ENCODE measurements at regions not wholly inside any gene's neighbourhood (a gene's known extent, or its start where the extent isn't known, plus 50 kb on each side); places are given as distances from the start of the nearest gene placed in this dataset.
A peak's percentile ranks its signal among the peaks of the same experiment; 100 is the strongest.

DNA sequence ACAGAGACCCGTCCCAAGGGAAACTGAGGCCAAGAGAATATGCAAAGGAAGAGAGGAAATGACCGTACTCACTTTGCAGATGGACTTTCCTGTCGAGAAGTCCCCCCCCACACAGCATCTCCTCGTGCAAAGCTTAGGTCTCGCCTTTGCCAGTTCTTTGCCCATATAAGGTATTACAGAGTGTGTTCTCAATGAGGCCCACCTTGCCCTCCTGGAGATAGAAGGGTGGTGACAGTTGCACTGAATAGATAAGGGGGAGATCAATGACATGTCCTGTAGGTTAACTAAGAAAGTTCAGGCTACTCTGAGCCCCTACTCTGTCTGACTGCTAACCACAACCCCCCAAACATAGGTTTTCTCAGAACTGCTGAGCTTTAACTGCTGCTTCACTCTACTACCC is 68.2 kb upstream of the SPTLC1 start:
- no peak for TF ChIP-seq RARB (CRISPR knock-in tag; IDR thresholded peaks at IDR 0.05)
- ATAC-seq: no peak

DNA sequence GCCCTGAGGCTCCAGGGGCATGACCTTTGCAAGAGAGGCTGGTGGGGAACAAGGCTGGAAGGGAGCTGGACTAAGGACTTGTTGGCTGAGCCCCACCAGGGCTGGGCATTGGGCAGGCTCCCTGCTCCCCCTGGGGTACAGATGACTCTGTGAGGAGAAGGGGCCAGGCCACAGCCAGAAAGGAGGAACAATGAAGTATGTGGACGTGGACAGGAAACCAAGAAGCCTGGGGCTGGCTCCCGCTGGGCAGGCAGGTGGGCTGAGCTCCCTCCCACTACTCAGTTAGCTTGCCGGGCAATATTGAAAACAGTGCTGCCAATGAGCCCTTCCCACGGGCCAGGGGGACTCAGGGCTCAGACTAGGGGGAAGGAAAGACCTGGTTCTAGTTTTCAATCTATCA is 66.1 kb upstream of the SPTLC1 start:
- TF ChIP-seq ZNF565 (CRISPR knock-in tag; conservative IDR thresholded peaks at IDR 0.05; ENCODE audit: low read depth) (no peak), ARNTL (CRISPR knock-in tag; IDR thresholded peaks at IDR 0.05; ENCODE audit: borderline replicate concordance, low read depth) (no peak), ZNF8 (CRISPR knock-in tag; IDR thresholded peaks at IDR 0.05) (no peak), ZNF70 (CRISPR knock-in tag; IDR thresholded peaks at IDR 0.05) (no peak), TOX (CRISPR knock-in tag; IDR thresholded peaks at IDR 0.05; ENCODE audit: borderline replicate concordance) (no peak), ZC3H10 (CRISPR knock-in tag; IDR thresholded peaks at IDR 0.05) (no peak), ZFP3 (CRISPR knock-in tag; IDR thresholded peaks at IDR 0.05) (no peak), BACH2 (CRISPR knock-in tag; IDR thresholded peaks at IDR 0.05; ENCODE audit: borderline replicate concordance) (no peak), SNAI2 (CRISPR knock-in tag; IDR thresholded peaks at IDR 0.05) (no peak), TCF4 (CRISPR knock-in tag; IDR thresholded peaks at IDR 0.05; ENCODE audit: borderline replicate concordance) (no peak), CSDC2 (CRISPR knock-in tag; IDR thresholded peaks at IDR 0.05) (no peak), OSR1 (CRISPR knock-in tag; IDR thresholded peaks at IDR 0.05) (no peak), ZFP30 (CRISPR knock-in tag; IDR thresholded peaks at IDR 0.05) (no peak), RARB (CRISPR knock-in tag; IDR thresholded peaks at IDR 0.05) (no peak), PPARA (CRISPR knock-in tag; IDR thresholded peaks at IDR 0.05; ENCODE audit: borderline replicate concordance) (no peak)
- TF ChIP-seq, protein P1, sequence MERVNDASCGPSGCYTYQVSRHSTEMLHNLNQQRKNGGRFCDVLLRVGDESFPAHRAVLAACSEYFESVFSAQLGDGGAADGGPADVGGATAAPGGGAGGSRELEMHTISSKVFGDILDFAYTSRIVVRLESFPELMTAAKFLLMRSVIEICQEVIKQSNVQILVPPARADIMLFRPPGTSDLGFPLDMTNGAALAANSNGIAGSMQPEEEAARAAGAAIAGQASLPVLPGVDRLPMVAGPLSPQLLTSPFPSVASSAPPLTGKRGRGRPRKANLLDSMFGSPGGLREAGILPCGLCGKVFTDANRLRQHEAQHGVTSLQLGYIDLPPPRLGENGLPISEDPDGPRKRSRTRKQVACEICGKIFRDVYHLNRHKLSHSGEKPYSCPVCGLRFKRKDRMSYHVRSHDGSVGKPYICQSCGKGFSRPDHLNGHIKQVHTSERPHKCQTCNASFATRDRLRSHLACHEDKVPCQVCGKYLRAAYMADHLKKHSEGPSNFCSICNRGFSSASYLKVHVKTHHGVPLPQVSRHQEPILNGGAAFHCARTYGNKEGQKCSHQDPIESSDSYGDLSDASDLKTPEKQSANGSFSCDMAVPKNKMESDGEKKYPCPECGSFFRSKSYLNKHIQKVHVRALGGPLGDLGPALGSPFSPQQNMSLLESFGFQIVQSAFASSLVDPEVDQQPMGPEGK (CRISPR knock-in tag; IDR thresholded peaks at IDR 0.05; ENCODE audit: borderline replicate concordance): no peak
- TF ChIP-seq, protein P2, sequence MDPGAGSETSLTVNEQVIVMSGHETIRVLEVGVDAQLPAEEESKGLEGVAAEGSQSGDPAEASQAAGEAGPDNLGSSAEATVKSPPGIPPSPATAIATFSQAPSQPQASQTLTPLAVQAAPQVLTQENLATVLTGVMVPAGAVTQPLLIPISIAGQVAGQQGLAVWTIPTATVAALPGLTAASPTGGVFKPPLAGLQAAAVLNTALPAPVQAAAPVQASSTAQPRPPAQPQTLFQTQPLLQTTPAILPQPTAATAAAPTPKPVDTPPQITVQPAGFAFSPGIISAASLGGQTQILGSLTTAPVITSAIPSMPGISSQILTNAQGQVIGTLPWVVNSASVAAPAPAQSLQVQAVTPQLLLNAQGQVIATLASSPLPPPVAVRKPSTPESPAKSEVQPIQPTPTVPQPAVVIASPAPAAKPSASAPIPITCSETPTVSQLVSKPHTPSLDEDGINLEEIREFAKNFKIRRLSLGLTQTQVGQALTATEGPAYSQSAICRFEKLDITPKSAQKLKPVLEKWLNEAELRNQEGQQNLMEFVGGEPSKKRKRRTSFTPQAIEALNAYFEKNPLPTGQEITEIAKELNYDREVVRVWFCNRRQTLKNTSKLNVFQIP (CRISPR knock-in tag; IDR thresholded peaks at IDR 0.05; ENCODE audit: borderline replicate concordance, low read depth): no peak
- TF ChIP-seq, protein P3, sequence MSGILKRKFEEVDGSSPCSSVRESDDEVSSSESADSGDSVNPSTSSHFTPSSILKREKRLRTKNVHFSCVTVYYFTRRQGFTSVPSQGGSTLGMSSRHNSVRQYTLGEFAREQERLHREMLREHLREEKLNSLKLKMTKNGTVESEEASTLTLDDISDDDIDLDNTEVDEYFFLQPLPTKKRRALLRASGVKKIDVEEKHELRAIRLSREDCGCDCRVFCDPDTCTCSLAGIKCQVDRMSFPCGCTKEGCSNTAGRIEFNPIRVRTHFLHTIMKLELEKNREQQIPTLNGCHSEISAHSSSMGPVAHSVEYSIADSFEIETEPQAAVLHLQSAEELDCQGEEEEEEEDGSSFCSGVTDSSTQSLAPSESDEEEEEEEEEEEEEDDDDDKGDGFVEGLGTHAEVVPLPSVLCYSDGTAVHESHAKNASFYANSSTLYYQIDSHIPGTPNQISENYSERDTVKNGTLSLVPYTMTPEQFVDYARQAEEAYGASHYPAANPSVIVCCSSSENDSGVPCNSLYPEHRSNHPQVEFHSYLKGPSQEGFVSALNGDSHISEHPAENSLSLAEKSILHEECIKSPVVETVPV (CRISPR knock-in tag; IDR thresholded peaks at IDR 0.05): no peak
- TF ChIP-seq, protein P4, sequence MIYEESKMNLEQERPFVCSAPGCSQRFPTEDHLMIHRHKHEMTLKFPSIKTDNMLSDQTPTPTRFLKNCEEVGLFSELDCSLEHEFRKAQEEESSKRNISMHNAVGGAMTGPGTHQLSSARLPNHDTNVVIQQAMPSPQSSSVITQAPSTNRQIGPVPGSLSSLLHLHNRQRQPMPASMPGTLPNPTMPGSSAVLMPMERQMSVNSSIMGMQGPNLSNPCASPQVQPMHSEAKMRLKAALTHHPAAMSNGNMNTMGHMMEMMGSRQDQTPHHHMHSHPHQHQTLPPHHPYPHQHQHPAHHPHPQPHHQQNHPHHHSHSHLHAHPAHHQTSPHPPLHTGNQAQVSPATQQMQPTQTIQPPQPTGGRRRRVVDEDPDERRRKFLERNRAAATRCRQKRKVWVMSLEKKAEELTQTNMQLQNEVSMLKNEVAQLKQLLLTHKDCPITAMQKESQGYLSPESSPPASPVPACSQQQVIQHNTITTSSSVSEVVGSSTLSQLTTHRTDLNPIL (CRISPR knock-in tag; IDR thresholded peaks at IDR 0.05; ENCODE audit: low read depth): no peak
- ATAC-seq: no peak

DNA sequence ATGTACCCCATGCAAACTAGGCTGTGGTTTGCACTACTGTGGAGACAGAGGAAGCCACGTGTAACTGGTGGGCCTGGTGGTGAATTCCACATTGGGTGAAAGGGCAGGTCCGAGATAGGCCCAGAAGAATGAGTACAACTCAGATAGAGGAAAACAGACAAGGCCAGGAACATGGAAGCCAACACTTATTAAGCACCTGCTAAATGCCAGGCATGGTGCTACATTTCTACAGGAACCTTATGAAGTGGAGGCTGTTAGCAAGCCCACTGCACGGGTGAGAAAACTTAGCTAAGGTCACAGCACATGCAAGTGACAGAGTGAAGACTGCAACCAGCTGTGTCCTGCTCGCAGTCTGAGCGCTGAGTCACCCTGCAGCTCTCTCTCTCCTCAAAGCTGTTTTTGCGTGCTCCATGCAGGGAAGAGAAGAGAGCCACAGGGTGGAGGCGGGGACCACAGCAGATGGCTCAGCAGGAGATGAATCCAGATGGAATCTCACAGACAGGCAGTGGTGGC is 65.5 kb upstream of the SPTLC1 start:
- TF ChIP-seq GLIS3 (CRISPR knock-in tag; IDR thresholded peaks at IDR 0.05): no peak
- no peak for TF ChIP-seq OSR1 (CRISPR knock-in tag; IDR thresholded peaks at IDR 0.05)
- no peak for TF ChIP-seq ZNF70 (CRISPR knock-in tag; IDR thresholded peaks at IDR 0.05)
- TF ChIP-seq SNAI2 (CRISPR knock-in tag; IDR thresholded peaks at IDR 0.05): no peak
- TF ChIP-seq BACH2 (CRISPR knock-in tag; IDR thresholded peaks at IDR 0.05; ENCODE audit: borderline replicate concordance): no peak
- TF ChIP-seq ZNF8 (CRISPR knock-in tag; IDR thresholded peaks at IDR 0.05): no peak
- TF ChIP-seq, protein P4 (CRISPR knock-in tag; IDR thresholded peaks at IDR 0.05; ENCODE audit: low read depth): no peak
- no peak for TF ChIP-seq ARNTL (CRISPR knock-in tag; IDR thresholded peaks at IDR 0.05; ENCODE audit: borderline replicate concordance, low read depth)
- no peak for TF ChIP-seq ISL1 (CRISPR knock-in tag; IDR thresholded peaks at IDR 0.05)
- TF ChIP-seq RARB (CRISPR knock-in tag; IDR thresholded peaks at IDR 0.05): no peak
- peak; percentile 66 for ATAC-seq

DNA sequence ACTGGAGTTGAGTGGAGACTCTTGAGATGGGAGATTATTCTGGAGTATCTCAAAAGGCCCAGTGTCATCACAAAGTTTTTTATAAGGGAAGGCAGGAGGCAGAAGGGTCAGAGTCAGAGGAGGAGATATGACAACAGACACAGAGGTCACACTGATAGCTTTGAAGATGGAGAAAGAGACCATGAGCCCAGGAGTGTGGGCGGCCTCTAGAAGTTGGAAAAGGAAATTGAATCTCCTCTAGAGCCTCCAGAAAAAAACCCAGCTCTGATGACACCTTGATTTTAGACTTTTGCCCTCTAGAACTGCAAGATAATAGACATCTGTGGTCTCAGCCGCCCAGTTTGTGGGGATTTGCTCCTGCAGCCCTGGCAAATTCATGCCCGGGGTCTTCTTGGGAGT is 64.8 kb upstream of the SPTLC1 start:
- TF ChIP-seq TOX (CRISPR knock-in tag; IDR thresholded peaks at IDR 0.05; ENCODE audit: borderline replicate concordance): no peak
- TF ChIP-seq ESRRG (CRISPR knock-in tag; IDR thresholded peaks at IDR 0.05): no peak
- no peak for ATAC-seq

All from SK-N-SH treated with all-trans-retinoic acid at 6 μM for 48 hours (cell line).